ENCODE measurements at regions not wholly inside any gene's neighbourhood (a gene's known extent, or its start where the extent isn't known, plus 50 kb on each side); places are given as distances from the start of the nearest gene placed in this dataset.

DNA sequence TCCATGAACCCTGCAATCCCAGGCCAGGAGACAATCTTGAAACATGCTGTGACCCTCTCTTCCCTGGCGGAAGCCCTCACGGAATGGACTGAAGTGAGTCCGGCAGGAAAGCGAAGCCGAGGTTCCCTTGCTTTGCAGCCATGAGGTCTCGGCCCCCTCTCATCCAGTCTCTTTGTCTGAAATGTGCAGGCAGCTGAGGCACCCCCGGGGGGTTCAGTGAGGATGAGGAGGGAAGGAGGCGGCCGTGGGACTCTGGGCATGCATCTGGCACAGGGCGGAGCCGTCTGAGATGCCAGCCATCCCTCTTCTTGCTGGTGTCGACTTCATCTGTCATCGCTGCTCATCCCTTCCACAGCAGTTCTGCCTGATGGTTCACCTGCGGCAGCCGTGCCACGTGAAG is 1485.7 kb downstream of the BRD1 start:
- TF ChIP-seq, protein P1, sequence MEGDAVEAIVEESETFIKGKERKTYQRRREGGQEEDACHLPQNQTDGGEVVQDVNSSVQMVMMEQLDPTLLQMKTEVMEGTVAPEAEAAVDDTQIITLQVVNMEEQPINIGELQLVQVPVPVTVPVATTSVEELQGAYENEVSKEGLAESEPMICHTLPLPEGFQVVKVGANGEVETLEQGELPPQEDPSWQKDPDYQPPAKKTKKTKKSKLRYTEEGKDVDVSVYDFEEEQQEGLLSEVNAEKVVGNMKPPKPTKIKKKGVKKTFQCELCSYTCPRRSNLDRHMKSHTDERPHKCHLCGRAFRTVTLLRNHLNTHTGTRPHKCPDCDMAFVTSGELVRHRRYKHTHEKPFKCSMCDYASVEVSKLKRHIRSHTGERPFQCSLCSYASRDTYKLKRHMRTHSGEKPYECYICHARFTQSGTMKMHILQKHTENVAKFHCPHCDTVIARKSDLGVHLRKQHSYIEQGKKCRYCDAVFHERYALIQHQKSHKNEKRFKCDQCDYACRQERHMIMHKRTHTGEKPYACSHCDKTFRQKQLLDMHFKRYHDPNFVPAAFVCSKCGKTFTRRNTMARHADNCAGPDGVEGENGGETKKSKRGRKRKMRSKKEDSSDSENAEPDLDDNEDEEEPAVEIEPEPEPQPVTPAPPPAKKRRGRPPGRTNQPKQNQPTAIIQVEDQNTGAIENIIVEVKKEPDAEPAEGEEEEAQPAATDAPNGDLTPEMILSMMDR (IDR thresholded peaks at IDR 0.05) = no peak
- no peak for TF ChIP-seq ZFX (IDR thresholded peaks at IDR 0.05; ENCODE audit: borderline replicate concordance)
